Adrenal gland (tissue), 9 donors: ENCODE measurements at regions not wholly inside any gene's neighbourhood (a gene's known extent, or its start where the extent isn't known, plus 50 kb on each side); places are given as distances from the start of the nearest gene placed in this dataset.

Source experiments
- DNase-seq, 7 donors: peaks; one replicate each; pipeline ENCODE4 v3.0.0-alpha.2; 2019 to 2020
- H3K27ac ChIP-seq, 5 donors: fragments of 200-600 bp; sonication (generic) in 4 of 5; 1 replicate in 3 of 5; 2 replicates in 2 of 5; pipeline versions ENCODE4 v1.5.1 to v1.8.0; 2016 to 2020; ENCODE audit warnings: mild to moderate bottlenecking in 1 of 5
- H3K27me3 ChIP-seq: fragments of 200-600 bp; 2 replicates; pipeline ENCODE4 v1.8.0; 2021
- H3K36me3 ChIP-seq, 2 donors: fragments of 200-600 bp; replicated peaks in 1 of 2; 1 replicate in 1 of 2; 2 replicates in 1 of 2; pipeline versions ENCODE4 v1.5.1 to v1.8.0; 2018 to 2022
- H3K4me1 ChIP-seq, 2 donors: fragments of 200-600 bp; replicated peaks in 1 of 2; 1 replicate in 1 of 2; 2 replicates in 1 of 2; pipeline versions ENCODE4 v1.5.1 to v1.8.0; 2018 to 2021
- H3K4me3 ChIP-seq, 4 donors: fragments of 200-600 bp; sonication (generic) in 3 of 4; one replicate each; pipeline ENCODE4 v1.5.1; 2016 to 2018
- H3K9me3 ChIP-seq, 3 donors: fragments of 200-600 bp; sonication (generic) in 1 of 3; replicated peaks in 1 of 3; 1 replicate in 2 of 3; 2 replicates in 1 of 3; pipeline versions ENCODE4 v1.5.1 to v1.8.0; 2016 to 2021
- POLR2A ChIP-seq, 2 donors: fragments of 450-650 bp; IDR thresholded peaks; one replicate each; pipeline ENCODE4 v1.6.1; 2017; ENCODE audit warnings: antibody characterized with exemption in 2 of 2, mild to moderate bottlenecking in 2 of 2, moderate library complexity in 1 of 2
- WGBS, 4 donors: extraction: QIAGEN DNeasy Blood & Tissue Kit in 2 of 4; methylation state at CpG; one replicate each; pipeline versions ENCODE4 v1.1.5 to v1.1.7; 2013 to 2017; 5-methylcytosine and 5-hydroxymethylcytosine counted together
- intact Hi-C, 2 donors: fragments of 100-400 bp; cut with DNase I; formaldehyde crosslinking; loops; one replicate each; pipeline versions ENCODE4 v1.14.1 to v1.15.0; 2022 to 2023
- TF ChIP-seq, protein P1 (sequence below), 6 experiments: fragments of 450-650 bp in 4 of 6; fragments of 200-600 bp in 2 of 6; sonication (generic) in 1 of 6; IDR thresholded peaks; 1 replicate in 5 of 6; 2 replicates in 1 of 6; pipeline versions ENCODE4 v1.5.1 to v1.8.0; 2016 to 2021; ENCODE audit warnings: antibody characterized with exemption in 6 of 6, mild to moderate bottlenecking in 2 of 6, moderate library complexity in 1 of 6
- donor health status: healthy with polysubstance abuse.
- donor health status: Bipolar disorder and iron deficiency.
- donor health status: DM: yes; HTN: yes; CAD: no.
- donor health status: DM: no; HTN: no; CAD: no.
- donor health status: DM: no; HTN: no; CAD: no.

DNA sequence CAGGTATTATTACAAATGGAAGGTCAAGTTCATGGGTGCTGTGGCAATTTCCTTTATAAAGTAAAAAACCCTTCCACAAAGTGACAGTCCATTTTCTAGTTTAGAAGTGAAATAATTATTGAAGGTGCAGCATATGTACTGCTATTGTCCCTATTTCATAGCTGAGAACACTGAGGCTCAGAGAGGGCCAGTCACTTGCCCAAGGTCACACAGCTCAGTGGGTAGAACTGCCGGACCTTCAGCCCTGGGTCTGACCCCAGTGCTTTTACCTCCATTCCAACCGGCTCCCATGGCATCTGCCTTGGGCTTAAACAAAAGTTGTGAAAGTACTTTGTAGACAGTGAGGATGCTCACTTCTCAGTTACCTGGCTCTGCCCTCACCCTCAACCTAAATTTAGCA is 150.6 kb upstream of the SMIM23 start:
- Histone ChIP-seq H3K36me3 (no peaks in the 10 kb centered on the region), H3K4me3 (no peak overlapping the region), H3K27ac (no peak overlapping the region), H3K4me1 (peaks cover 0 to 4% of the 10 kb centered on the region in 2 donors), H3K27me3 (no peaks in the 10 kb centered on the region), H3K9me3 (no peaks in the 10 kb centered on the region)
- no peak for DNase-seq
- 61 to 80% (median 70%) methylated on average over 2 of the region's 2 CpGs for WGBS, 4 donors
- TF ChIP-seq, protein P1, sequence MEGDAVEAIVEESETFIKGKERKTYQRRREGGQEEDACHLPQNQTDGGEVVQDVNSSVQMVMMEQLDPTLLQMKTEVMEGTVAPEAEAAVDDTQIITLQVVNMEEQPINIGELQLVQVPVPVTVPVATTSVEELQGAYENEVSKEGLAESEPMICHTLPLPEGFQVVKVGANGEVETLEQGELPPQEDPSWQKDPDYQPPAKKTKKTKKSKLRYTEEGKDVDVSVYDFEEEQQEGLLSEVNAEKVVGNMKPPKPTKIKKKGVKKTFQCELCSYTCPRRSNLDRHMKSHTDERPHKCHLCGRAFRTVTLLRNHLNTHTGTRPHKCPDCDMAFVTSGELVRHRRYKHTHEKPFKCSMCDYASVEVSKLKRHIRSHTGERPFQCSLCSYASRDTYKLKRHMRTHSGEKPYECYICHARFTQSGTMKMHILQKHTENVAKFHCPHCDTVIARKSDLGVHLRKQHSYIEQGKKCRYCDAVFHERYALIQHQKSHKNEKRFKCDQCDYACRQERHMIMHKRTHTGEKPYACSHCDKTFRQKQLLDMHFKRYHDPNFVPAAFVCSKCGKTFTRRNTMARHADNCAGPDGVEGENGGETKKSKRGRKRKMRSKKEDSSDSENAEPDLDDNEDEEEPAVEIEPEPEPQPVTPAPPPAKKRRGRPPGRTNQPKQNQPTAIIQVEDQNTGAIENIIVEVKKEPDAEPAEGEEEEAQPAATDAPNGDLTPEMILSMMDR (IDR thresholded peaks at IDR 0.05): no peak
- TF ChIP-seq POLR2A (IDR thresholded peaks at IDR 0.05): no peak
- intact Hi-C loops: no loop called here

DNA sequence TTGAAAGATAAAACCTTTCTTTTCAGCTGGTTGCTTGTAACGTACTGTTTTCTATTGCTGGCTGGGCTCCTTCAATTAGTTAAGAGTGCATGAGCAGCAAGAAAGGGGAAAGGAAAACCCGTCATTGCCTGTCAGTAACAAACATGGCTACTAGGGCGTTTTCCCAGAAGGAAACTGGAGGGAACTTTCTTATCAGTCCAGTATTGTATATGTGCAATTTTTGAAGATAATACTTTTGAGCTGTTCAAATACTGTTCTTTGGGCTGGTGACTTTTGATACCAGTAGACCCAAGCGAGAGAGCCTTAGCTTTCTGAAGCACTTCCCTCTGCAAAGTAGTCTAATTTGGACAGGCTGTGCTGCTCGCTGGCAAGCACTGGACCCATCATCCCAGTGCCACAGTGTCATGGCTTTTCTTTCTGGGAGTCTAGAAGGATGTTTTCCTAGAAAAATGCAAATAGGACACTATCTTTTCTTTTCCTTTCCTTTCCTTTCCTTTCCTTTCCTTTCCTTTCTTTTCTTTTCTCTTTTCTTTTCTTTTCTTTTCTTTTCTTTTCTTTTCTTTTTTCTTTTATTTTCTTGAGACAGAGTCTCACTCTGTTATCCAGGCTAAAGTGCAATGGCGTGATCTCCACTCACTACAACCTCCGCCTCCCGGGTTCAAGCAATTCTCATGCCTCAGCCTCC is 149.9 kb upstream of the SMIM23 start:
- Histone ChIP-seq H3K9me3 (no peaks in the 10 kb centered on the region), H3K4me1 (no peaks in the 10 kb centered on the region), H3K27me3 (no peaks in the 10 kb centered on the region), H3K36me3 (no peaks in the 10 kb centered on the region), H3K27ac (no peak overlapping the region), H3K4me3 (no peak overlapping the region)
- no peak for TF ChIP-seq POLR2A (IDR thresholded peaks at IDR 0.05)
- TF ChIP-seq, protein P1 (IDR thresholded peaks at IDR 0.05): no peak
- WGBS, 4 donors: 74 to 86% (median 80%) methylated on average over 8 of the region's 8 CpGs
- intact Hi-C loops: no loop called here
- no peak for DNase-seq

DNA sequence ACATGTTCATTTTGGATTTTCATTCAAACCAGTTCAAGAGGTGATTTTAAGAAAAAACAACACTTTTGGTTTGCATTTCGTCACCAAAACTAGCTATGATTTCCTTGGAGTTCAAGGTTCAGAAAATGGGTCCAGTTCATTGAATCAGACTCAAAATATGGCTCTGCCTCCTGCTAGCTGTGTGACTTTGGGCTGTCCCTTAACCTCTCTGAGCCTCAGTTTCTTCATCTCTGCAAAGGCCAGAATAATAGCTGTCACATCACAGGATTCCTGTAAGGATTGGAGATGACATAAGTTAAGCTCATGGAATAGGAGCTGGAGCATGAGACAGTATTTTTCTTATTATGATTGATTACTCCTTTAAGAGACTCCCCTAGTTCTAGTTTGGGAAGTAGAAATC is 147.8 kb upstream of the SMIM23 start:
- TF ChIP-seq POLR2A (IDR thresholded peaks at IDR 0.05): no peak
- TF ChIP-seq, protein P1 (IDR thresholded peaks at IDR 0.05): no peak
- Histone ChIP-seq H3K27me3 (no peaks in the 10 kb centered on the region), H3K4me3 (no peak overlapping the region), H3K27ac (no peak overlapping the region), H3K9me3 (no peaks in the 10 kb centered on the region), H3K4me1 (no peaks in the 10 kb centered on the region), H3K36me3 (no peaks in the 10 kb centered on the region)
- no peak for DNase-seq
- intact Hi-C loops: no loop called here
- WGBS, 4 donors: 80 to 92% (median 88%) methylated on average over 1 of the region's 1 CpG

DNA sequence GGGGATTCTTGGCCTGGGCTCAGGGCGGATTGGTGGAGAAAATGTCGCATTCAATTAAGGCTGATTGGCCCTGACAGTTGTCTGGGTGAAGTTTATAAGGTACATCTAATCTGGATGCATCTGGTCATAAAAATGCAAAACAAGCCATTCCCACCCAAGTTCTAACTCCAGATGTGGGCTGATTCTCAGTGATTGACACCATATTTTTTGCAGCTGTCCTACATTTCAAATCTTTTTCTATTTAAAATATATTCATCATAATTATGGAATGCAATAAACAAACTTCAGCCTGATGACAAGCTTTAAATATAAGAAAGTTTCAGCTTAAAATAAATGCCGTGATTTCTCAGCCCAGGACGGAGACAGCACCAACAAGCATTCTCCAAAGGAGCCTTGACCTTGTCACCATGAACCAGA is 146.4 kb upstream of the SMIM23 start:
- no peak for DNase-seq
- intact Hi-C loops: no loop called here
- H3K4me1 ChIP-seq: no peaks in the 10 kb centered on the region
- H3K9me3 ChIP-seq: no peaks in the 10 kb centered on the region
- H3K27ac ChIP-seq: no peak overlapping the region
- 54 to 67% (median 62%) methylated on average over 4 of the region's 4 CpGs for WGBS, 4 donors
- H3K36me3 ChIP-seq: no peaks in the 10 kb centered on the region
- no peaks in the 10 kb centered on the region for H3K27me3 ChIP-seq
- TF ChIP-seq POLR2A (IDR thresholded peaks at IDR 0.05): no peak
- TF ChIP-seq, protein P1 (IDR thresholded peaks at IDR 0.05): no peak
- H3K4me3 ChIP-seq: no peak overlapping the region
